ENCODE measurements at regions not wholly inside any gene's neighbourhood (a gene's known extent, or its start where the extent isn't known, plus 50 kb on each side); places are given as distances from the start of the nearest gene placed in this dataset.
A peak's percentile ranks its signal among the peaks of the same experiment; 100 is the strongest.
"Not testable (repeated sequence)": the region's sequence is repeated elsewhere in the genome, so short reads cannot be mapped to it uniquely, and the experiment has no call there.

DNA sequence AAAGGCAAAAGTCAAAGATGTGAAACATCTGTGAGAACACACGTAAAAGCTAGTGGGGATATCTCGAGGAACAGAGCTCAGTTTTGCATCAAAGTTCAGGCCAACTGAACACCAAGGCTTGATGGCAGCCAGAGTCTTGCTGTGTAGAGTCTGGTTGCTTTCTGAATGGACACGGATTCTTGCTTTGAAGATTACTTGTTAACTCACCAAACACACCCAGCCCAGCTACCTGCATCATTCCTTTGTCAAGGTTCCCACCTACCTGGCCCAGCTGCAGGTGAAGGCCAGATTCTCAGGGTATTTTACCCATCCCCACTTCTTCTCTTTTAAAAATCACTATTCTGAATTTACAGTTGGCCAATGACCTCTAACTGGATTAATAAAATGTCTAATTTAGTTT is 174.4 kb upstream of the PHYHIPL start:
- DNase-seq = no peak

DNA sequence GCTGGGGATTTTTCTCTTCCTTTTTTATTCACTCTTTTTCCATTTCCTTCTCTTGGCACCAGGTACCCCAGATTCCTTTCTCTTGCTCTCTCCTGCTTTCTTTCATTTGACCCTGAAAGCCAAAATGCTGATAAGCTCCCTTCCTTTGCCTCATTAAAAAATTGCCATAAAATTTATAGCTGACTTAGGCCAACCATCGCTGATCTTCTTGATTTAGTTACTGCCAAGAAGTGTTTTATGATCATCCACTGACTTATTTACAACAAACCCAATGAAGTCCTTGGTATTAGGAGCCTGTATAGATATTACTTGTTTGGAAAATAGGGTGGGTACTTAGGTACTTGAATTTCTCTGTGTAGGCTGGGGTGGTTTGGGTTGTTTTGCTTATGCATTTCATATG is 173.2 kb upstream of the PHYHIPL start:
- no peak for DNase-seq

DNA sequence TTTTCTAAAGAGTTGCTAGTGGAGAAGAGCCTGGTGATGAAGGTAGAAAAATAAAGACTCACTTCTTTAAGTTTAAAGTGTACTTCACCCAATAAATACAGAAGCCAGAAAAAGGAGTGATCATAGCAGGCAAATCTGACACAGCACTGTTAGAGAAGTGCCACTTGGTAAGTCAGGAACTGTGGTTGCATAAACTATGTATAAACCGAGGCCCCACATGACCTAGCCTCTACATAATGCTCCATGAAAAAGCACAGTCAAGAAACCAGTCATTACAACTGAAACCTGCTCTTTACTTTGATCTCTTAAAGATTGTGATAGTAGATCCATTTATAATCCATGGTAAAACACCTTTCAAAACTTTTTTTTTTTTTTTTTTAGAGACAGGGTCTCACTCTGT is 172.1 kb upstream of the PHYHIPL start:
- DNase-seq = no peak

DNA sequence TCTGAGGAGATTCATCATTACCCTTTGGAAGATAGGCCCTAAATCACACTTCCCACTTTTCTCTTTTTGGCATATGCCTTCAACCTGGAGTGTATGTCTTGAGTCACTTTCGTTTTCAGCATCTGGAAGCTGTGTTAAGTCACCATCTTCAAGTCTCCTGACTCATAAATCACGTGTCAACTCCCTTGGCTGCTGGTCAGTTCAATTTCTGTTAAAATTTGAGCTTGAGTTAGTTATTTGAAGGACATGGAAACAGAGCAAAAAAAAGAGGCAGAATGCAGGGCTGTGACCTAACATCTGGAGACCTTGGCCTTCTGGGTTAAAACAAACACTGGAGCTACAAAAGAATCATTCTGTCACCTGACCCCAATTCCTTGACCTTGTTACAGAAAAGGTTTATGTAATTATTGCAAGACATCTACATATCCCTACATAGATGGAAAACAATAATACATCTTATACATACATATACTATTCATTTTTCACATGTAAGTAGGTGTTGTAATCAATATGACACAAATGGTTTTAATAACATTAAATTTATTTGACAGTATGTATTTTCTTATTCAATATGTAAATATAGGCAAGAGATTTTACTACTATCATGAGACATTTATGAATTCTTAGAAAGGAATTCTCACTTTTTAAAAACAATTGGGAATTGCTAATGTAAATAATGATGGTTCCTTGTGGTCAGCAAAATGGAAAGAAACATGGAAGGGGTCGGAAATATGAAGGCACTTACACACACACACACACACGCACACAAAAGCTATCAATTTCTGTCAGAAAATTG is 169.7 kb upstream of the PHYHIPL start:
- peak; percentile 51 for DNase-seq

DNA sequence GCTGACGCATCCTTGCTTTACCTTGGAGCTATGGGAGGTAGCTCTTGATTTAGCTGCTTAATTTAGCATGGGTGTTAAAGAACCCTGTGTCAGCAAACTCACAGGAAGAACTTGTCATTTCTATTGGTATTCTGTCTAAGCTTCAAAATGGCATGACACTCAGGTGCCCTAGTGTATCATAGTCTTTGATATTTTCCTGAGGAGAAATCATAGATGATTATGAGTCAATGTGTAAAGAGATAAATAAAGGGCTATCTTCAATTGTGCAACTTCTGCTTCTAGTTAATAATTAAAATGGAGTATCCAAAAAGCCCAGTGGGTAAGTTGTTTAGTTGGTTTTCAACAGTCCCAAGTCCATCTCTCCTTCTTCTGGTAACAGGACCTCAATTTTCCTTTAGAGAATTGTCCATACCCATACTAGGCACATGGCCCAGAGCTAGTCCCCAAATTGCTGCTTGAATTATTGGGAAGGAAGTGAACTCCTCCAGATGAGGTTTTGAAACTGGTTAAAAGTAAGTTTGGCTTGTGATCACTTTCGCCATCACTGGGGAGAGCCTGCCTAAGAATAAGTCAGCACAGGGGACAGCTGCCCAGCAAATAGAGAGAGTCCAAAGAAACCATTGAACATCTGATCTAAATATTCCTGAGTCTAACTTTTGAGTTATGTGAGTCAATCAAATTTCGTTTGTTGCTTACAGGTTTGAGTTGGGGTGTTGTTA is 169.0 kb upstream of the PHYHIPL start:
- DNase-seq = no peak

DNA sequence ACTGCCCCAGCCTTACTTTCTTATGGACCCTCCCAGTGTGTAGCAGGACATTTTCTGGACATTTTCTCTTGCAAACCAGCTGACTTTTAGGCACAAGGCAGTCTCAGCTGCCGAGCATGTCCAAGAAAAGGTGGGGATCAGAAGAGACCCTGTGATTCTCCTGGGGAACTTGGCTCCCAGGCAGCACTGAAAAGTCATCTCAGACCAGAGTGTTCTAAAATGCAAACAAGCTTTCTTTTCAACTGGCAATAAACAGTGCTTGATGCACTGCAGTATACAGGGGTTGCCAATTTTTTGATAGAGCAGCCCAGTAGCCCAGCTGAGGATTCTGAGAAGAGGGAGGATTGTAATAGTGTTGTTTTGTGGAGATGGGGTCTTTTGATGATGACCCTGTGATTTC is 168.0 kb upstream of the PHYHIPL start:
- DNase-seq = no peak

DNA sequence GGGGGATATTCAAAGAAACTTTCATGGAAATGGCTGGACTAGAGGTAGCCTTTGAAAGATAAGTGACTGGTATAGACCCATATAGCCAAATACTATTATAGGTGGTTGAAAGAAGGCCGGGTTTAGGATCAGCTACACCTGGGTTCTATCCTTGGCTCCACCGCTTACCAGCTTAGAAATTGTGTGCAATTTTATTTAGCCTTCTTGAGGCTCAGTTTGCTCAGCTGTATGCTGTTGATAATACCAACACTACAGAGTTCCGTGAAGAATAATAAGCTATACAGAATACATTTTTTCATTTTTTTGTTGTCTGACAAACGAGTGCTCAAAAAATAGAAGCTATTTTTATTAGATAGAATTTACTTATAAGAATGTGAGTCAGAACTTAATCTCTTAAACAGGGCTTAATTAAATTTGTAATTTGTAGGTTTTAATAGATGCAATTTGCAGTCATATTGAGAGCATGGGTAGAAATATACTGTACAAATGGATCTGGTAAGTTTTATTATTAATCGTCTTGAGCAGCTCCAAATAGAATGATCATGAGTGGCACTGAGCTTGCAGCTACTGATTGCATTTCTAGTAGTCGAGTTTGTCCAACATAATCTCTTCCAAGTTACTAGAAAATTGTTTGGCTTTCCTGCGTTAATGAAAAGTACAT is 164.3 kb upstream of the PHYHIPL start:
- no peak for DNase-seq

DNA sequence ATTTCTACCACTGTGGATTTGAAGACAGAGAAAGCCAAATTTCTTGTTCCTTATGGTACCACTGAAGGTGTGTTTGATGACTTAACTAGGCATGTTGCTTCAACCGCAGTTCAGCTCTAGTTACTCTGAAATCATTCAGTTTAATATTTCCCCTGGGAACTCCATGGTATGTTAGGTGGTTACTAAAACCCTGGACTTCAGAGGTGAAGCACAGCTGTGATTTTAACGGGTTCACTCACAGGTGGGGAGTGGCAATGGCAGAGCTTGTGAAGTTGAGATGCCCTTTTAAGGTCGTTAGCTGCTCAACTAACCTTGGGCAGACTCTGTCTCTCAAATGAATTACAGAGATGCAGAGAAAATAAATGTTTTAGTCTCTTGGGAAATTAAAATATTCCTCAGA is 163.6 kb upstream of the PHYHIPL start:
- DNase-seq = no peak

DNA sequence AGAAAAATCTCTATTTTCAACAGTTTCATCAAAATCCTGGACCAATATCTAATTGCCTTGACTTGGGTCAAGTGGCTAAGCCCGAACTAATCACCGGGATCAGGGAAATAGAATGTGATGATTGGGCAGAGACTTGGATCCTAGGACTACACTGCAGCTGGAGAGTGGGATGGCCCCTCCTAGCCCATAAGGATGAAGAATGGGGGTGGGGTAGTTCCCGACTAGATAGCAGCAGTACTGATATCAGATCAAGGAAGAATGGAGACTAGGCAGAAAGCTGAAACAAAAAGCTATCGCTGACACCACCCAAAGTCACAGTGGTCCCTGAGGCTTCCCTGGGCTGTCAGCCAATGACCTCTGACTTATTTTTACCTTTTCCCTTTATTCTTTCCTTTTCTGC is 160.4 kb upstream of the PHYHIPL start:
- no peak for DNase-seq

DNA sequence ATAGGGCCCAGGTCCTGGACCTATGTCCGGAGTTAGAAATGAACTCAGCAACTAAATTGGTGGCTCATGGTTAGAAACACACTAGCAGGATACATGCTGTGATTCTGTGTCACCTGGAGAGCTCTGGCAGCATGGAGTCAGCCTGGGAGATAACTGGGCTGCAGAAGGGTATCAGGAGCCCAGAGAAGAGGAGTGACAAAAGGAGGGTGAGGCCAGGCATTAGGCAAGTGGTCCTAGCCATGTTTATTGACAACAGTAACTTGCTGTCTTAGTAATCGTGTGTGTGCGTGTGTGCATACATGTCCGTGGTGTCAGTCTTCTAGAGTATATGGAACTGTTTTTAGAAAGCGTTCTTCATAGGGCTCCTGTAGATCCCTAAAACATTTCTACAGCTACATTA is 157.5 kb upstream of the PHYHIPL start:
- DNase-seq = no peak

DNA sequence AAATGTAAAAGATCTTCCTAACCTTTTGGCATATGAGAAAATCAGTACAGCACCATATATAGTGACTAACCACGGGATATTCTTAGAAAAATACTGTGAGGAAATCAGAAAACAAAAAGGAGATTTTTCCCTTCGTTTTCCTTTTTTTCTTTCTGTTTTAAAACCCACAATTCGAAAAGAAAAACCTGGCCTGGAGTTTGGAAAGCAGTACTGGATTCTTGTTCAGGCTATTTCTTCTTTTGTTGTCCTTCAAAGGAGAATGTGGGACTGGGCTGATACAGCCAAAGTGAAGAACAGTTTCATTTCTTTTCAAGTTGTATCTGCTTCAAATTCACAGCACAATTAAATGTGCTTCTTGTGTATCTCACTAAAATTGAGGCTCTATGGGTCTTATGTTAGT is 156.8 kb upstream of the PHYHIPL start:
- no peak for DNase-seq

DNA sequence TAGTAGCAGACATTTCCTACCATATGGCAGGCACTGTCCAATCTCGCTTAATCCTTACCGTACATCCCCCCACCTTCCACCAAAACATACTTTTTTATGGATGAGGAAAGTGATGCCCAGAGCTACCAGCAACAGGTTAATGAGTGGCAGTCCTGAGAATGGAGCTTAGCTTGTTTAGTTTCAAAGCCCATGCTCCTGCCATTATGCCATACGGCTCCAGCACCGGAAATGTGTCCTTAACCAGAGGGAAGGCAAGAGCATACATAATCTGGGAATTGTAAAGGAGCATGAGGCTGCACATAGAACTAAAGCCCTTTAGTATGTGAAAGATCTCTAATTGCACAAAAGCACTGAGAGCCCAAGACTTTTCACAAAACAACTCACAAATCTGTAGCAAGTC is 155.9 kb upstream of the PHYHIPL start:
- no peak for DNase-seq

DNA sequence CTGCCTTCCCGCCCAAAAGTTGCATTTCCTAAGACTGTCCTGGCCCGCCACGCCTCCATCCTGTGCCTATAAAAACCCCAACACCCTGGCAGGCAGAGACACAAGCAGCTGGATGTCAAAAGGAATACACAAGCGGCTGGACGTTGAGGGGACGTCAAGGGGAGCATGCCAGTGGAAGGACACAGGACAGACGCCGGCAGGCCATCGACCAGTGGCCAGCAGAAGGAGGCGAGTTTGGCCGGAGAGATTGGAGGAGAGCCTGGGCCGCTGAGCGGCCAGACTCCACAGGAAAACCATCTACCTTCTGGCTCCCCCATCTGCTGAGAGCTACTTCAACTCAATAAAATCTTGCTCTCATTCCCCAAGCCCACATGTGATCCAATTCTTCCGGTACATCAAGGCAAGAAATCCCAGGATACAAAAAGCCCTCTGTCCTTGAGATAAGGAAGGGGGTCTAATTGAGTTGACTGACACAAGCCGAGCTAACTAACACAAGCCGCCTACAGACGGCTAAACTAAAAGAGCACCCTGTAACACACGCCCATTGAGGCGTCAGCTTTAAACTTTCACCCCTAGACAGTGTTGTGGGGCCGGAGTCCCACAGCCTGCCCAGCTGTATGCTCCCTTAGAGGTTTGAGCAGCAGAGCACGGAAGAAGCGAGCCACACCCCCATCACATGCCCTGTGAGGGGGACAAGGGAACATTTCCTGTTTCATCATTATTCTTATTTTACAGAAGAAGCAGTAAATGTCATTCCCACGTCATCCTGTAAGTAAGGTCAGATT is 150.3 kb upstream of the PHYHIPL start:
- no peak for DNase-seq

DNA sequence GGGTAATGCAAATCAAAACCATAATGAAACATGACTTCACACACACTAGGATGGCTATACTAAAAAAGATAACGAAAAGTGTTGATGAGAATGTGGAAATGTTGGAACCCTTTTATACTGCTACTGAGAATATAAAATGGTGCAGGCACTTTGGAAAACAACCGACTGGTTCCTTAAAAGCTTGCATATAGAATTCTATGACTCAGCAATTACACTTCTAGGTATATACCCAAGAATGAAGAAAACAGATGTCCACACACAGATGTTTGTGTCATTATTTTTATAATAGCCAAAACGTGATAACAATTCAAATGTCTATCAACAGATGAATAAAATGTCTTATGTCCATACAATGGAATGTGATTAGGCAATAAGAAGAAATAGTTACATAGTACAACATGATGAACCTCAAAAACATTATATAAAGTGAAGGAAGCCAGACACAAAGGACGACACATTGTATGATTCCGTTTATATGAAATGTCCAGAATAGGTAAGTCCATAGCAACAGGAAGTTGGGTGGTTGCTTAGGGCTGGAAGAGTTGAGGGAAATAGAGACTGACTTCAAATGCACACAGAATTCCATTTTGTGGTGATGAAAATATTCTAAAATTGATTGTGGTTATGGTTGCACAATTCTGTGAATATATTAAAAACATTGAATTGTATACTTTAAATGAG is 148.3 kb upstream of the PHYHIPL start:
- no peak for DNase-seq

DNA sequence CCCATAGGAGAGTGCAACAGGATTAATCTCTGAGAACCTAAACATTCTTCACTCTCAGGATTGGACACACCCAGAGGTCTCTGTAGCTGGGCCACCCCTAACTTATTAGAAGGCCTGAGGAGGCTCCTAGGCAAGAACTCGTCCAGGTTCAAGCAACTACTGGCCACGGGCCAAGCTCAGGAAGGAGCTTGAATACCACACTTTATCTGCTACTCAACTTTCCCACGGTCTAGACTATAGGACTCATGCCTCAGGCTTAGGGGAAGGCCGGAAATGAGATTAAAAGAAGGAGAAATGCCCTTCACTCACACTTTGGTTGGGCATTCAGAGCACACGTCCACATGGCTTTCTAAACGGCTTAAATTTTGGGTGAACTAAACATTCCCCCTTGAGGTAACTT is 142.8 kb upstream of the PHYHIPL start:
- DNase-seq = no peak

DNA sequence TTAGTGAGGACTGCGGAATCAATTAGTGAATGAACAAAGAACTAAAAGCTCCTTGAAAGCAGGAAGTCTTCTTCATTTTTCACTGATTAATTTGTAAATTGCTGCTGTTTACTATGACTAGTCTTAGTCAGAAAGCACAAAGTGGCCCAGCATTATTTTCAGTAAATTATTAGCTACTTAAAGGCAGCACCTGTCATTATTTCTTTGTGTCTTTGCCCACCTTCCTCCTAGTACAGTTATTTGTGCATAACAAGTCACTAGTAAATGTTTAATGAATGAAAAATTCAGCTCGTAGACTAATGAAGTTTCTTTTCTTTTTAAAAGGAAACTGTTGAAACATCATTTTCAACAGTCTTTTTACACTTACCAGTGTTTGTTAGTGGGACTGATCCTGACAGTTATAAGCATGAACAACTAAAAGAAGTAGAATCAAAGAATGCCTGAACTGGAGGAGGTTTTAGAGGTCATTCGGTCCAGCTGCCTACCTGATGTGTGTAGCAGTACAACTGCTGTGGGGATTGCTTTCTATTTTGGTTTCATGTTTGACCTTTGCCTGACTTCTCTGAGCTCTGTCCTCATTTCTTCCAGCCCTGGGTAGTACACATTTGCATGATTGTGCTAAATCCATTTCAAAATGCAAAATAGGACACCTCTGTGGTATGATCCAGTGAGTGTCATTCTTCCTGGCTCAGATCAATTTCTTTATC is 140.0 kb upstream of the PHYHIPL start:
- peak; percentile 7 for DNase-seq

DNA sequence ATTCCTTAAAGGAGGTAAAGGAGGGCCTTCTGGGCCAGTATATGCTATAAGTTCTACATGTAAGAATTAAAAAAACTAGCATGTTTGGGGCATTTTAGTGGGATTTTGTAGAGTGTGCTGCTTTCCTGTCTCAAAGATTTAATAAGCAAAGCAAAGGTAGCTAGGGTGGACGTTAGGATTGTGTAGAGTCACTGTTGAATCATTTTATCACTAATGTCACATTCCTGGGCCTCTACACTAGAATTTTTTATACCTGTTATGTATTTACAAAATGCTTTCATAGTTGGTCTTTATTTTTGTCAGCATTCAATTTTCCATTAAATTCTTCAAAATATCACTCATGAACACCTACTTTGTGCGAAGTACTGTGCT is 139.4 kb upstream of the PHYHIPL start:
- DNase-seq = no peak

DNA sequence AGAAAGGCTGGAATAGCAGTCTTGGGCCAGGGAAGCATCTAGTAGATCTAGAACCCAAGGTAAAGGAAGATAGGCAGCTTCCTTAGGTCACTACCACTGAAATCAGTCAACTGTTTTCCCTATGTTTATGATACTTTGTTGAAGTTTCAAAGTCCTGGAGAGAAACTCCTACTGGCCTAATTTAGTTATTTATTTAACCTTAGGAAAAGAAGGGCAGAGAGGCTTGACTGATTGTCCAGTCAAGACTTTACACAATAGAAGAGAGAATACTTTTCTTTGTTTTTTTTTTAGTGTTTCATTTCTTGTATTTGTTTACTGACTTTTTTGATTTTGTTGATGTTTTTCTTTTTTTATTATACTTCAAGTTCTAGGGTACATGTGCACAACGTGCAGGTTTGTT is 138.9 kb upstream of the PHYHIPL start:
- no peak for DNase-seq

DNA sequence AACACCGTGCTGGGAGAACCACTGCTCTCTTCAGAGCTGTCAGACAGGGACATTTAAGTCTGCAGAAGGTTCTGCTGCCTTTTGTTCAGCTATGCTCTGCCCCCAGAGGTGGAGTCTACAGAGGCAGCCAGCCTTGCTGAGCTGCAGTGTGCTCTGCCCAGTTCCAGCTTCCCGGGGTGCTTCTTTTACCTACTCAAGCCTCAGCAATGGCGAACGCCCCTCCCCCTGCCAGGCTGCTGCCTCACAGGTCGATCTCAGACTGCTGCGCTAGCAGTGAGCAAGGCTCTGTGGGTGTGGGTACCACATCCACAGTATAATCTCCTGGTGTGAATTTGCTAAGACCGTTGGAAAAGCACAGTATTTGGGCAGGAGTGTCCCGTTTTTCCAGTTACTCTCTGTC is 133.1 kb upstream of the PHYHIPL start:
- DNase-seq = not testable (repeated sequence)

DNA sequence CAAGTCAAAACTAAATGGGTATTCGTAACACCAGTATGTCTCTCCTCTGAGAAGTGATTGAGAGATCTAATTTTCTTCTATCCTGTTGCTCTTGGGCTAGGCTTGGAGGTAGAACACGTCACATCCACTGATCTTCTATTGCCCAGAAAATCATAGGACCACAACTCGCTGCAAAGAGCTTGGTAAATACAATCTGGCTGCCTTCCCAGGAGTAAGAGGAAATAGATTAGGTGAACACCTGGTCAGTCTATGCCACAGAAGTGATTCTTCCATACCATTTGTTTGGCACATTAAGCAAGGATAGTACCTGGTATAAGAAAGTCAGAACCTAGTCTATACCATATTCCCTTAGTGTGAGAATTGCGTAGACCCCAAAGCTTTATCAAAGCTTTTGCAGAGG is 129.3 kb upstream of the PHYHIPL start:
- no peak for DNase-seq

DNA sequence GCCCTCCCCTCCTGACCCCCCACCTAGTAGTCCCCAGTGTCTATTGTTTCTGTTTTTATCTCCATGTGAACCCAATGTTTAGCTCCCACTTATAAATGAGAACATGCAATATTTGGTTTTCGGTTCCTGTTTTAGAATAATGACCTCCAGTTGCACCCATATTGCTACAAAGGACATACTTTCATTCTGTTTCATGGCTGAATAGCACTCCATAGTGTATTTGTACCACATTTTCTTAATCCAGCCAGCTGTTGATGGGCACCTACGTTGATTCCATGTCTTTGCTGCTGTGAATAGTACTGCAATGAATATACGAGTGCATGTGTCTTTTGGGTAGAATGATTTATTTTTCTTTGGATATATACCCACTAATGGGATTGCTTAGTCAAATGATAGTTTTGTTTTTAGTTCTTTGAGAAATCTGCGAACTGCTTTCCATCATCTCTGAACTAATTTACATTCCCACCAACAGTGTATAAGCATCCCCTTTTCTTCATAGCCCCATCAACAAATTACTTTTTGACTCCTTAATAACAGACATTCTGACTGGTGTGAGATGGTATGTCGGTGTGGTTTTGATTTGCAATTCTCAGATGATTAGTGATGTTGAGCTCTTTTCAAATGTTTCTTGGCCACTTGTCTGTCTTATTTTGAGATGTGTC is 128.4 kb upstream of the PHYHIPL start:
- no peak for DNase-seq

DNA sequence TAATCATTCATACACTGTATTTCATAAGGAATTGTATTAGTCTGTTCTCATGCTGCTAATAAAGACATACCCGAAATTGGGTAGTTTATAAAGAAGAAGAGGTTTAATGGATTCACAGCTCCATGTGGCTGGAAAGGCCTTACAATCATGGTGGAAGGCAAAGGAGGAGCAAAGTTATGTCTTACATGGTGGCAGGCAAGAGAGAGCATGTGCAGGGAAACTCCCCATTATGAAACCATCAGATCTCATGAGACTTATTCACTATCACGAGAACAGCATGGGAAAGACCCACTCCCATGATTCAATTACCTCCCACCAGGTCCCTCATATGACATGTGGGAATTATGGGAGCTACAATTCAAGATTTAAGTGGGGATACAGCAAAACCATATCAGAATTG is 122.9 kb upstream of the PHYHIPL start:
- DNase-seq = not testable (repeated sequence)
